ENCODE measurements at regions not wholly inside any gene's neighbourhood (a gene's known extent, or its start where the extent isn't known, plus 50 kb on each side); places are given as distances from the start of the nearest gene placed in this dataset.
A peak's percentile ranks its signal among the peaks of the same experiment; 100 is the strongest.
"Not testable (repeated sequence)": the region's sequence is repeated elsewhere in the genome, so short reads cannot be mapped to it uniquely, and the experiment has no call there.

GRCh38 chr2:2580841-2581240 lies 249.8 kb upstream of the MYT1L start:
- H2BK120ac ChIP-seq (replicated peaks; ENCODE audit: low read depth, low read length); H4K91ac ChIP-seq (replicated peaks; ENCODE audit: insufficient read length, low read length); CTCF ChIA-PET (ENCODE audit: partially characterized antibody); H2BK15ac ChIP-seq (ENCODE audit: low read length); POLR2A ChIA-PET (ENCODE audit: partially characterized antibody); H4K5ac ChIP-seq (ENCODE audit: insufficient read length, low read depth, low read length); H4K8ac ChIP-seq (ENCODE audit: extremely low read depth, insufficient read depth, low read length); H3K18ac ChIP-seq (ENCODE audit: extremely low read depth, low read length); H2BK20ac ChIP-seq (ENCODE audit: low read length); H3K4me3 ChIP-seq (ENCODE audit: extremely low read depth in 1 of 4, insufficient read depth in 2 of 4, low read depth in 3 of 4, low read length in 4 of 4); H3K4me1 ChIP-seq (replicated peaks in 1 of 4; ENCODE audit: control insufficient read depth in 3 of 4, insufficient read depth in 4 of 4, low read length in 3 of 4); H3K79me2 ChIP-seq (ENCODE audit: control insufficient read depth in 1 of 2, insufficient read depth in 2 of 2, low read length in 2 of 2); H3K79me1 ChIP-seq (ENCODE audit: low read depth, low read length); H2AK5ac ChIP-seq (ENCODE audit: low read depth, low read length); H3K23me2 ChIP-seq (ENCODE audit: low read depth, low read length); H3K4me2 ChIP-seq (ENCODE audit: insufficient read depth in 1 of 2, low read depth in 2 of 2, low read length in 2 of 2); H4K20me1 ChIP-seq (replicated peaks in 1 of 2; ENCODE audit: control insufficient read depth in 1 of 2, insufficient read depth in 2 of 2, low read length in 2 of 2); H3K9me3 ChIP-seq (ENCODE audit: insufficient read depth in 2 of 2, low read depth in 1 of 2, low read length in 1 of 2); H3K56ac ChIP-seq (replicated peaks; ENCODE audit: insufficient read length, low read depth, low read length); H2AFZ ChIP-seq (ENCODE audit: low read length); H3K9ac ChIP-seq (replicated peaks in 1 of 4; ENCODE audit: extremely low read depth in 1 of 4, low read depth in 3 of 4, low read length in 3 of 4); FAIRE-seq; H3K36me3 ChIP-seq (ENCODE audit: control insufficient read depth in 2 of 4, insufficient read depth in 4 of 4, low read length in 3 of 4); H3K4ac ChIP-seq (replicated peaks; ENCODE audit: insufficient read length, low read depth, low read length); H2BK12ac ChIP-seq (ENCODE audit: low read depth, low read length); H3K27me3 ChIP-seq (replicated peaks in 1 of 4; ENCODE audit: control insufficient read depth in 3 of 4, extremely low read depth in 1 of 4, insufficient read depth in 3 of 4, low read length in 3 of 4); H2BK5ac ChIP-seq (ENCODE audit: low read depth, low read length); H3K14ac ChIP-seq (ENCODE audit: insufficient read length); H3K23ac ChIP-seq (ENCODE audit: insufficient read length); H3K27ac ChIP-seq (ENCODE audit: low read depth, low read length): not testable (repeated sequence)
- 95% methylated on average over 18 of the region's 19 CpGs; no CpG with 5 or more reads in 1 of the 2 experiments for WGBS, 2 experiments (ENCODE audit: extremely low coverage in 1 of 2, insufficient coverage in 1 of 2, insufficient read length in 1 of 2, insufficient replicate concordance in 2 of 2, low coverage in 1 of 2, low lambda C conversion rate in 2 of 2, missing lambda C conversion rate in 1 of 2)
- DNase-seq (ENCODE audit: low read depth in 1 of 2, low spot score in 2 of 2): peak in 1 of 2 experiments; percentile 10

Data from H1 (cell line).